H1 (cell line): ENCODE measurements at regions not wholly inside any gene's neighbourhood (a gene's known extent, or its start where the extent isn't known, plus 50 kb on each side); places are given as distances from the start of the nearest gene placed in this dataset.

ENCODE experiments used
- BACH1 ChIP-seq: IDR thresholded peaks from 2 replicates; pipeline ENCODE4 v1.6.1; 2012; ENCODE audit warnings: low read length, improper control_type of control experiment
- CEBPB ChIP-seq: IDR thresholded peaks from 2 replicates; pipeline ENCODE4 v1.6.1; 2012; ENCODE audit warnings: low read depth, low read length
- CTCF ChIP-seq, 3 experiments: IDR thresholded peaks; 1 replicate in 2 of 3; 2 replicates in 1 of 3; pipeline versions ENCODE4 v1.5.1 to v1.6.1; 2011; ENCODE audit warnings: low read length in 3 of 3, mild to moderate bottlenecking in 3 of 3, inconsistent platforms in 2 of 3, low read depth in 1 of 3, moderate library complexity in 1 of 3; ENCODE audit not compliant: insufficient read depth in 1 of 3; ENCODE audit errors: control extremely low read depth in 1 of 3
- POLR2A ChIP-seq, 2 experiments: IDR thresholded peaks; 1 replicate in 1 of 2; 2 replicates in 1 of 2; pipeline ENCODE4 v1.6.1; 2011; ENCODE audit warnings: low read depth in 2 of 2, low read length in 2 of 2, mild to moderate bottlenecking in 2 of 2; ENCODE audit errors: control extremely low read depth in 1 of 2
- POLR2AphosphoS5 ChIP-seq: IDR thresholded peaks from 2 replicates; pipeline ENCODE4 v1.6.1; 2011; ENCODE audit warnings: low read depth, low read length
- SIN3A ChIP-seq, 2 experiments: IDR thresholded peaks in 1 of 2; conservative IDR thresholded peaks in 1 of 2; 2 replicates each; pipeline ENCODE4 v1.6.1; 2011 to 2012; ENCODE audit warnings: low read length in 2 of 2, improper control_type of control experiment in 1 of 2, low read depth in 1 of 2, mild to moderate bottlenecking in 1 of 2

DNA sequence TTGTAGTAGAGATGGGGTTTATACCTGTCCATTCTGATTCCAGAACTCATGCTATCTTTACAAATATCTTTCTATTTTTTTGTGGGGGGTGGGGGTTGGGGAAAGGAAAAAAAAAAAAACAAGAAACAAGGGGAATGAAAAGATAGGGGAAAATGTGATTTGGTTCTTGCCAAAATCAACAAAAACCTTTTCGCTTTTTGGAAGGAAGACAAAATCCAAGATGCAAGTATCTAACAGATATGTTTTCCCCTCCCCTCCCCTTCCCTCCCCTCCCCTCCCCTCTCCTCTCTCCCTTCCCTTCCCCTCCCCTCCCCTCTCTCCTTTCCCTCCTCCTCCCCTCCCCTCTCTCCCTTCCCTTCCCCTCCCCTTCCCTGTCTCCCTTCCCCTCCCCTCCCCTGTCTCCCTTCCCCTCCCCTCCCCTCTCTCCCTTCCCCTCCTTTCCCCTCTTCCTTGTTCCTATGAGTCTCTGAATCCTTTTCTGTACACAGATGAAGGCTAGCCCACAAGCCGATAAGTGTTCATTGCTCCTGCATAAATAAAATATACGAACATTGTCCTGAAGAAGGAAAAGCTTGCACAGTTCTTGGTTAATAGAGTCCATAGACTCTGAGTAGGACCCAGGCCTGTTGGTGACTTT lies 551.9 kb downstream of the EDEM1 start:
- TF ChIP-seq SIN3A (conservative IDR thresholded peaks at IDR 0.05 in 1 of 2, IDR thresholded peaks at IDR 0.05 in 1 of 2; ENCODE audit: low read depth in 1 of 2, low read length in 2 of 2) (no peak), BACH1 (no peak), CTCF (IDR thresholded peaks at IDR 0.05; ENCODE audit: control extremely low read depth in 1 of 3, insufficient read depth in 1 of 3, low read depth in 1 of 3, low read length in 3 of 3) (no peak), CEBPB (no peak), POLR2AphosphoS5 (no peak), POLR2A (IDR thresholded peaks at IDR 0.05; ENCODE audit: control extremely low read depth in 1 of 2, low read depth in 2 of 2, low read length in 2 of 2) (no peak)
